ENCODE measurements at regions not wholly inside any gene's neighbourhood (a gene's known extent, or its start where the extent isn't known, plus 50 kb on each side); places are given as distances from the start of the nearest gene placed in this dataset.

GRCh38 chrX:10049236-10049635 is 82.1 kb downstream of the CLDN34 start:
- no peak overlapping the region for H3K4me3 ChIP-seq (ENCODE audit: low read depth, low read length)
- ChIA-PET POLR2A (no interaction called here), CTCF (no interaction called here)
- DNase-seq (ENCODE audit: low read depth, low spot score) = no peak
- TF ChIP-seq, protein P1, sequence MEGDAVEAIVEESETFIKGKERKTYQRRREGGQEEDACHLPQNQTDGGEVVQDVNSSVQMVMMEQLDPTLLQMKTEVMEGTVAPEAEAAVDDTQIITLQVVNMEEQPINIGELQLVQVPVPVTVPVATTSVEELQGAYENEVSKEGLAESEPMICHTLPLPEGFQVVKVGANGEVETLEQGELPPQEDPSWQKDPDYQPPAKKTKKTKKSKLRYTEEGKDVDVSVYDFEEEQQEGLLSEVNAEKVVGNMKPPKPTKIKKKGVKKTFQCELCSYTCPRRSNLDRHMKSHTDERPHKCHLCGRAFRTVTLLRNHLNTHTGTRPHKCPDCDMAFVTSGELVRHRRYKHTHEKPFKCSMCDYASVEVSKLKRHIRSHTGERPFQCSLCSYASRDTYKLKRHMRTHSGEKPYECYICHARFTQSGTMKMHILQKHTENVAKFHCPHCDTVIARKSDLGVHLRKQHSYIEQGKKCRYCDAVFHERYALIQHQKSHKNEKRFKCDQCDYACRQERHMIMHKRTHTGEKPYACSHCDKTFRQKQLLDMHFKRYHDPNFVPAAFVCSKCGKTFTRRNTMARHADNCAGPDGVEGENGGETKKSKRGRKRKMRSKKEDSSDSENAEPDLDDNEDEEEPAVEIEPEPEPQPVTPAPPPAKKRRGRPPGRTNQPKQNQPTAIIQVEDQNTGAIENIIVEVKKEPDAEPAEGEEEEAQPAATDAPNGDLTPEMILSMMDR (IDR thresholded peaks at IDR 0.05; ENCODE audit: insufficient read depth, low read length, missing control alignments) = no peak

DNA sequence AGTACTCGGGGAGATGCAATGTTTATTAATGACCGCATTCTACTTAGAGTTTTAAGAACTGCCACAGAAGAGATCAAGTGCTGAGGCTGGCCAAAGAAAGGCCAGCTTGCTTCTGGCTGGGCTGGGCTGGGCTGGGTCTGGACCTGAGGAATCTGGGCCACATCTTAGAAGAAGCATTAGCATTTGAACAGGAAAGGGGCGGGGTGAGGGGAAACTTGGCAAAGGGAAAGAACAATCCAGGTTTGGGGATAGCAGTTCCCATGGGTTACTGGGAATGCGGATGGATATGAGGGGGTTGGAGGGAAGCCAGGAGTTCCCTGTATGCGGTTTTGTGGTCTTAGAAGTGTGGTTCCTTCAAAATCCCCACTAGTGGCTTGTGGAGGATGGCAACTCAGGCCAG is 83.3 kb downstream of the CLDN34 start:
- H3K4me3 ChIP-seq (ENCODE audit: low read depth, low read length) = no peak overlapping the region
- DNase-seq (ENCODE audit: low read depth, low spot score) = no peak
- ChIA-PET CTCF (no interaction called here), POLR2A (no interaction called here)
- TF ChIP-seq, protein P1 (IDR thresholded peaks at IDR 0.05; ENCODE audit: insufficient read depth, low read length, missing control alignments) = no peak

DNA sequence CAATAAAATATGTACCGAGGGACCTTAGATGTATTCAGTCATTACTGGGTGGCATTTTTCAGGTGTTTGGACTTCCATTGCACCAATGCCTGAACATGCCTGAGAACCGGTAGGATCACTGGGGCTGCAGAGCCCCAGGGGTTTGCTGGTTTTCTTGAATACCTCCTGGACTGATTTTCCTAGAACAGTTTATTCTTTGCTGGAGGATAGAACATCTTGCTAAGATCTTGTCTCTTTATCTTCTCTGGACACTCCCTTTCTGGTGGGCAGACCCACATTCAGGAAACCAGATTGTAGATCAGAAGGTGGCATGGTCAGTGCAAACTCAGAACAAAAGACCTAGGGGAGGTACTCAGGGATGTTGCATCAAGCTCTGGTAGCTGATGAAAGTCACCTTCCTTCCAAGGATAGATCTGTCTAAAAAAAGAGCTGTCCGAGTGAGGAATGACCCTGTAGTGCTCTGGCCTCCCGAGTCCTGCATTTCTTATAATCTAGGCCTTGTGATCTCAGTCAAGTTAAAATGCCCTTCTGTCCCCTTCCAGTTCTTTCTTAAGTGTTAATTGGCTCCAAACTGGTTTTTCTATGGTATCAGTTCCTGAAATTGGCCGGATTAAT is 84.8 kb downstream of the CLDN34 start:
- H3K4me3 ChIP-seq (ENCODE audit: low read depth, low read length) = no peak overlapping the region
- POLR2A ChIA-PET = no interaction called here
- TF ChIP-seq, protein P1 (IDR thresholded peaks at IDR 0.05; ENCODE audit: insufficient read depth, low read length, missing control alignments) = no peak
- DNase-seq (ENCODE audit: low read depth, low spot score) = no peak
- CTCF ChIA-PET = no interaction called here

- ChIA-PET POLR2A (no interaction called here), CTCF (interaction anchor here (0.9 kb wide), 1 partner anchor 67 kb away, joined by 3 read pairs; no protein-coding TSS in a partner anchor)
- TF ChIP-seq, protein P1 (IDR thresholded peaks at IDR 0.05; ENCODE audit: insufficient read depth, low read length, missing control alignments) = no peak
- DNase-seq (ENCODE audit: low read depth, low spot score) = no peak
- H3K4me3 ChIP-seq (ENCODE audit: low read depth, low read length) = no peak overlapping the region
These were observed 85.9 kb downstream of the CLDN34 start for GRCh38 chrX:10052906-10053625.

GRCh38 chrX:10054396-10054795 is 87.2 kb downstream of the CLDN34 start:
- DNase-seq (ENCODE audit: low read depth, low spot score) = no peak
- H3K4me3 ChIP-seq (ENCODE audit: low read depth, low read length) = no peak overlapping the region
- TF ChIP-seq, protein P1 (IDR thresholded peaks at IDR 0.05; ENCODE audit: insufficient read depth, low read length, missing control alignments) = no peak
- ChIA-PET POLR2A (no interaction called here), CTCF (no interaction called here)

DNA sequence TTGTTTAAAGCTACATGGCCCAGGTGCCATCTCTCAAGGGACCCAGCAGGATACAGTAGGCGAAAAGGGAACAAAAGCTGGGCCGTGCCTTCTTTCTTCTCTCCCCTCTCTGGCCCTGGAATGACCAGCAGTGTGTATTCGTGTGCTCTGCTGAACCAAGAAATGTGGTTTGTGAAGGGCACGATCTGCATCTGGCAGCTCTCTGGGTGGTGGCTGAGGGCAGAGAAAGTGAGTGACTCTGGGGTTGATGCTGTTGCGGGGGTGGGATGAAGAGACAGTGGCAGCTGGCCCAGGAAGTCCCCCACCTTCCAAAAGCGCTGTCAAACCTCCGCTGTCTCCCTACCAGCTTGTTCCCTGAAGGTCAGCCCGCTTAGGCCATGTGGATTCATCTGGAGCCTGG is 88.3 kb downstream of the CLDN34 start:
- TF ChIP-seq, protein P1 (IDR thresholded peaks at IDR 0.05; ENCODE audit: insufficient read depth, low read length, missing control alignments) = no peak
- H3K4me3 ChIP-seq (ENCODE audit: low read depth, low read length) = no peak overlapping the region
- no peak for DNase-seq (ENCODE audit: low read depth, low spot score)
- ChIA-PET POLR2A (no interaction called here), CTCF (no interaction called here)
